NCI-H2171 treated with DMSO at 0.1 percent for 48 hours (cell line): ENCODE measurements at regions not wholly inside any gene's neighbourhood (a gene's known extent, or its start where the extent isn't known, plus 50 kb on each side); places are given as distances from the start of the nearest gene placed in this dataset.
"Not testable (repeated sequence)": the region's sequence is repeated elsewhere in the genome, so short reads cannot be mapped to it uniquely, and the experiment has no call there.

Experiments
- DNase-seq: peaks from one replicate; lab custom pipeline; 2025; lab: John Stamatoyannopoulos, UW

DNA sequence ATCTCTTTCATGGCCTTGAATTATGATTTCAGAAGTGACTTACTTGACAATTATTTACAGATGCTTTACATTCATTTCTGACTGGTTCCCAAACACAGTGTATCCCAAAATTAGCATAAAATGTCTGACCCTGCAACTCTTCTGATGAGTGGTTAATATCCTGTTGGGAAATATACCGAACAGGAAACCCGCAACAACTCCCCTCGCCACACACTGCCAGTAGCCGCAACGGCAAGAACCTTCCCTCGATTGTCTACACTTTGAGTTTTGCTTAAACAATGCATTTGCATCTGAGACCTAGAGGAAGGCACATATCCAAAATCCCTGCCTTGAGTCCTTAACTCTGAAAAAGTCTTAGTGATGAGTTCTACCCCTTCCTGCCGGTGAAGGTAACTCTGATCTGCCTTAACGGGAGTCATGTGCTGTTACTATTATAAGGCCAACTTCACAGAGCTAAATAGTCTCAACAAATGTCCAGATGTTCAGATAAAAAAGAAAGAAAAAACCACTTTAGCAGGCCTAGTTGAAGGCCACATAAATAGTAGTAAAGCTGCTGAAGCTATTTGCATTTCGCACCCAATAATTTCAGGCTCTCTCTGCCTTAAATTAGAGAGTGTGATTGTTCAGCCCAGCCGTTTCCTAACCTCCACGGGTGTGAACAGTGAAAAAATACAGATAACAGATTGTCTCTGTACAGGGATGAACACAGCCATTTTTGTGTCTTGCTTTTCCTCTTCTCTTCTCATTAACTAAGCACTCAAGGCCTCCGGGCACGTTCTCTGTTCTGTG is 321.1 kb downstream of the HS3ST3B1 start:
- DNase-seq, result no peak

DNA sequence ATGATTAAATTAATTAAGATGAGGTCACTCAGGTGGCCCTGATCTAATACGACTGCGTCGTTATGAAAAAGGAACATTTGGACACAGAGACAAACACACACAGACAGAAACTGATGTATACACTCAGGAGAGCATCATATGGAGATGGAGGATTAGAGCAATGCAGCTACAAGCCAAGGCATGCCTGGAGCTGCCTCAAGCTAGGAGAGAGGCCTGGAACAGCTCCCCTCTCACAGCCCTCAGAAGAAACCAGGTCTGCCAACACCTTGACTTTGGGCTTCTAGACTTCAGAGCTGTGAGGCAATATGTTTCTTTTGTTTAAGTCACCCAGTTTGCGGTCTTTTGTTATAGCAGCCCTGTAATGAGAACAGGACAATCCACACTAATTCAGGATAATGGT is 318.9 kb downstream of the HS3ST3B1 start:
- DNase-seq, result no peak

- no peak for DNase-seq
Measured at GRCh38 chr17:14616528-14616927, 315.6 kb downstream of the HS3ST3B1 start.

- DNase-seq, result no peak
Measured at GRCh38 chr17:14605267-14605599, 304.4 kb downstream of the HS3ST3B1 start.

- DNase-seq, result no peak
Measured at GRCh38 chr17:14604591-14605266, 303.8 kb downstream of the HS3ST3B1 start.

GRCh38 chr17:14596224-14596623 is 295.3 kb downstream of the HS3ST3B1 start:
- DNase-seq, result no peak

DNA sequence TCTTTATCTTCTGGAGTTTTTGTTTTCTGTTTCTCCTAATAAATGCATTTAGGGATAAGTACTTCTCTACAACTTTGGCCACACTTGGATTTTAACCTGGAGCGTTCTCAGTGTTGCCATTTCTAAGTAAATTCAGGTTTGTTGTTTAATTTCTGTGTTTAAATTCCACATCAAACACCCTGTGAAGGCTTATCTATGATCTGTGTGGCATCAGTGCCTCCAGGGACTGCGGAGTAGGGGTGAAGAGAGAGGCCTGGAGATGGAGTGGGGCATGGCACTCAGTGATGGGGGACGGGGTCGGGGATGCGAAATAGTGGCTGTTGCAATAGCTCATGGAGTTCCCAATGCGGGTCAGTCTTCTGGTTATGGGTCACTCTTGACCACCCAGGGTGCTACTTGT is 294.8 kb downstream of the HS3ST3B1 start:
- DNase-seq, result no peak

- DNase-seq, result no peak
Measured at GRCh38 chr17:14594690-14595089, 293.8 kb downstream of the HS3ST3B1 start.

DNA sequence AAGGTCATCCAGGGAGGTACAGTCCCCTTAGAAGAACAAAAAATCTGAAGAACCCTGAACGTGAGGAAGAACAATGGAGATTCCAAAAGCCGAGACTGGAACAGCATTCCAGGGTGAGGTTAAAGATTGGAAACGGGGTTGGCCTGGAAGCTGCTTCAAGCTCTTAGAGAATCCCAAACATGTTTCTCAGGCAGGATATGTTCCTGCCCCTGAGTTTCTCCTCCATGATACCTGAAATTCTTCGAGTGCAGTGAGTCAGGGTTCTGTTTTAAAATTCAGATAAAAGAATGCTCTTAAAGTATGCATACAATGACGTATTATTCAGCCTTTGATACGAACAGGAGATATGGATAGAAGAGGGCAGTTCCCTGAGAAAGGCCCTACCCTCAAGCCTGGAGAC is 293.1 kb downstream of the HS3ST3B1 start:
- no peak for DNase-seq

DNA sequence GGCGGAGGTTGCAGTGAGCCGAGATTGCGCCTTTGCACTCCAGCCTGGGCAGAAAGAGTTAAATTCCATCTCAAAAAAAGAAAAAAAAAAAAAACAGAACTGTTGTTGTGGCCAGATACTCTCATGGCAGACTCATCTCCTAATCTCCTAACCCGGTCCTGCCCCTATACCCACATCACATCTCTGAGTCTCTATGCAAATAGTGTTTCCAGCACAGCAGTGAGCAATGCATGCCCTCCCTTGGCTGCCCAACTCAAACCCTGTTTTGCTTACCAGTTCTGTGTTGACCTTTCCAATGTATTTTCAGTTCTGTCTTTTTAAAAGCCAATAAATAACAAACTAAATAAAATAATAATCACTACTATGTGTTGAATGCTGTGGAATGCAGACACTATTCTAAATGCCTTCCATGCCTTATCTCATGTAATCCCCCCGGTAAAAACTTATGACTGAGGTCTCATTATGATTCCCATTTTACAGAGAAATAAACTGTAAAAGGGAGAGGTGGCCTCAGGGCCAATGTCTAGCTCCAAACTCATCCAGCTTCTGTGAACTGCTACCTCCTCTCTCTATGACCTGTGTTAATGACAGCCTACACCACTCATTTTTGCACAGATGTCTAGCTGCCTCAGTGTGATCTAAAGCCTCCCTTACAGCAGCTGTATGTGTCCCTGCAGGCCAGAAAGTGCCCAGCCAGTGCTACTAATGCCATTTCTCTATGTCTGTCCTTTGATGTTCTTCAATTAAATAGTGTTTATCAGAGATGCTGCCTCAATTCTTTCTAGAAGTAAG is 289.8 kb downstream of the HS3ST3B1 start:
- no peak for DNase-seq

GRCh38 chr17:14585099-14585498 is 284.2 kb downstream of the HS3ST3B1 start:
- DNase-seq, result no peak

- no peak for DNase-seq
Measured at GRCh38 chr17:14582996-14583395, 282.1 kb downstream of the HS3ST3B1 start.

GRCh38 chr17:14581186-14581830 is 280.4 kb downstream of the HS3ST3B1 start:
- no peak for DNase-seq

DNA sequence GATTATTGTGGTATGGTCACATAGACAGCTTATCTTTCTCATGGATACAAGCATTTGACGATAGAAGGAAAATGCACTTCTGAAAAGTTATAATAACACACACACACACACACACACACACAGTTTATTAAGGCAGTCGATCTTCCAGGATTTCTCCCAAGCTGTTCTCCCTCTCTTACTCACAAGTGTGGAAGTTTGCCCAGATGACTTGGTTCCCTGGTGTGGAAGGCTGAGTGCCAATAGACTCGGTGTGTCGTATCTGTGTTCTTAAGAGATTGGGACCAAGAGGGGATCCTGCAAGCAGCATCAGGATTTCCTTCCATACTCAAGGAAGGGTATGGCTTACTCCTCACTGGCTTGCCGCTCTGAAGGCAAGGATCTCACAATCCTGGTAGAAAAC is 279.6 kb downstream of the HS3ST3B1 start:
- DNase-seq, result no peak

DNA sequence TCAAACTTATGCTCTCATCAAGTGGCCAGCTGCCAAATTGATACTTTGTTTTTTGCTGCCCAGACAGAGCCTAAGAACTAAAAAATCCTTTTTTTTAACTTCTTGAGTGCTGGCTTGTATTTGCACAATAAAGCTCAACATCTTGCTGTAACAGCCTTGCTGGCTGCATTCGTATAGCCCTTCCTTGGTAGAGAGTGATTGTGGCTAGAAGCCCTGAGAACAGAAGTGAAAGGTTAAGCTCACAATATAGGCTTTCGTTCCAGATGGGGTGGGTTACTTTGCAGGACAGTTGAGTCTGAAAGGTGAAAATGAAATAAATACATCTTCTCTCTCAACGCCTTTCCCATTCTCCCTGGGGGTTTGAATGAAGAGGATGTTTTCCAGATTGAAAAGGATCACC is 278.8 kb downstream of the HS3ST3B1 start:
- DNase-seq, result no peak

DNA sequence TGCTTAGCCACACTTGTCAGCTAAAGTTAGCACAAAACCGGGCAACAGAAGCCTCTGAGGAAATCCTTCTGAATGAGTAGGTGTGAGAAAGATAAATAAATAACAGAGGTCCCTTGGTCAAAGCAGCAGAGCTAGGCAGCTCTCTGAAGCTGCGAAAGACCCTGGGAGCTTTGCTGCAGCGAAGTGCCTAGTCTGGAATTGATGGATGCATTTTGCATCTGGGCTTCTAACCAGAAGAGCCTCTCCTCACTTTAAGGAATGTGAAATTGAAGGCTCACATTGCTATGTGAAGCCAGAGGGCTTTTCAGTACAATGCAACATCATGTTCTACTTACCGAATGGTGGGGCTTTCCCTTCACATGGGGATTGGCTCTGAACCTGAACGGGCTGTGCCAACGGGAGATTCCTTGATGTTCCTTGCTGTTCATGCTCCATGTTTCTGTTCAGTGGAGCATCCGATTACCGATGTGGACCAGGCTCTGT is 274.6 kb downstream of the HS3ST3B1 start:
- no peak for DNase-seq

DNA sequence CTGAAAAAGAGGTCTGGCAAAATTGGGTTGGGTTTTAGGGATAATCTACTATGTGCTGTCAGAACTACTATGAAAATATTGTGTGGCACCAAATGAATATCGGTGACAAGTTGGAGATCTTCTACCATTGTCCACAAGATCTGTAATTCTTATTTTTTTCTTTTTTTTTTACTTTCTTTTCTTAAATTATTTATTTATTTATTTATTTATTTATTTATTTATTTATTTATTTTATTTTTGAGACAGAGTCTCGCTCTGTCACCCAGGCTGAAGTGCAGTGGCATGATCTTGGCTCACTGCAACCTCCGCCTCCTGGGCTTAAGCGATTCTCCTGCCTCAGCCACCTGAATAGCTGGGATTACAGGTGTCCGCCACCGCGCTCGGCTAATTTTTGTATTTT is 259.4 kb downstream of the HS3ST3B1 start:
- DNase-seq, result not testable (repeated sequence)

DNA sequence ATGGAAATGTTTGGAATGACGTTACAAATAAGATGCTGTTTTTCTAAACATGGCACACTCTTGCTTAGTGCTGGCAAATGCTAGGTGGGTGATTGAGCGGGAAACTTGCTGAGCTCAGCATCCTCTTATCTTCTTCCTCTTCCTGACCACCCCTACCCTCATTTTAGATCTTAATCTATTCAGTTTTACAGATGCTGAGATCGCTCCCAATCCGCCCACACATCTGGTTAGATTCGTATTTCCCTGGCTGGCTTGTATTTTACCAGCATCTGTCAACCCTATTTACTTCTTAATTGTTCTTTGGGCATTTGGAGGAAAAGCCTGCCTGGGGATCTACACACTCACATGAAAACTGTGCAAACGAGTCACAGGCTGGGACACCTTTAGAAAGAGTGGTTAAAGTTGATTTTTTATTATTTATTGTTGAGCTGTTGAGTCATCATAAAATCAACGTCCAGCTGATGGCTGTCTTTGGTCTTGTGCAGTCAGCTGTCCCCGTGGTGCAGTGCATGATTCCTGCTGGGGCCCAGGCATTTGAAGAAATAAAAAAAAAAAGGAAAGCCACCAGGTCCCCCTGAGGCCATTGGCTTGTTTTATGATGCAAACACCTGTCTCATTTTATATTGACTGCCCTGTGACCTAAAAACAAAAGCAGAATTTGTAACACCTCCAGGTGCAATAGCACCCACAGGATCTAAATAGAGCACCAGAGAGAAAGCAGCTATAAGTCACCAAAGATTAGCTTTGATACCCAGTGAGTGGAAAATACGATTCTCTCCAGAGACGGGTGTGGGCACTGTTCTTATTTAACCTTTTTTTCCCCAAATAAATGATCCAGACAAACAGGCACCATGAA is 258.6 kb downstream of the HS3ST3B1 start:
- no peak for DNase-seq

- DNase-seq, result no peak
Measured at GRCh38 chr17:14557480-14557879, 256.6 kb downstream of the HS3ST3B1 start.

DNA sequence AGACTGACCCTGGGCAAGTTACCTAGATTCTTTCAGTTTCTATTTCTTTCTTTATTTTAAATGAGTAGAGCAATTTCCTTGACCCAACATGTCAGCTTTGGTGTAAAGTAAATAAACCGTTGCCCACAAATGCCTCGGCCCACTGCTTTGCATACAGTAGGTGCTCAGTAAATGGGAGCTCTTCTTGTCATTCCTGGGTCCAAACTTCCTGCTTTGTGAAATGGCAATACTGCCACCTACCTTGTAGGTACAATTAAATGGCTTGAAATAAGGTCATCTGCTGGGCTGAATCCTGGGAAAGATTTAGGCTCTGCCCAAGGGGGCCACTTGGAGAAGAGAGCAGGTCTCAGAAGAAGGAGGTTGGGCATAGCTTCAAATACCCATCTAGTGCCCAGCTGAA is 253.0 kb downstream of the HS3ST3B1 start:
- DNase-seq, result no peak

DNA sequence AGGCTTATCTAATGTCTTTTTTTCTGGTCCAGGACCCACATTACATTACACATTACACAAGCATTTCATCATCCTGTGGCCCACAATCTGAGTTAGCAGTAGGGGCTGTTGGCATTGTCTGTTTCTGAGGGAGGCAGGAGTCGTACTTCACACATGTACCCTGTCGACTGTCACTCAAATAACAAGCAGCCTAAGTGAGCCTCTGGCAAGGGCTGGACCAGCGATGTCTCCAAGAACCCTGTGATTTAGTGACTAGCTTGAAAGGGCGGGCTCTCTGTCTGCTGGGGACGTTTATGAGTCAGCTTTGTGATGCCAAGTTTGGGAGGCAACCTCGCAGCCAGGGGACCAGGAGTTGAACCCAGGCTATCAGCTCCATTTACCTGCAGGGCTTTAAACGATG is 251.4 kb downstream of the HS3ST3B1 start:
- DNase-seq, result no peak
